ENCODE measurements at regions not wholly inside any gene's neighbourhood (a gene's known extent, or its start where the extent isn't known, plus 50 kb on each side); places are given as distances from the start of the nearest gene placed in this dataset.

DNA sequence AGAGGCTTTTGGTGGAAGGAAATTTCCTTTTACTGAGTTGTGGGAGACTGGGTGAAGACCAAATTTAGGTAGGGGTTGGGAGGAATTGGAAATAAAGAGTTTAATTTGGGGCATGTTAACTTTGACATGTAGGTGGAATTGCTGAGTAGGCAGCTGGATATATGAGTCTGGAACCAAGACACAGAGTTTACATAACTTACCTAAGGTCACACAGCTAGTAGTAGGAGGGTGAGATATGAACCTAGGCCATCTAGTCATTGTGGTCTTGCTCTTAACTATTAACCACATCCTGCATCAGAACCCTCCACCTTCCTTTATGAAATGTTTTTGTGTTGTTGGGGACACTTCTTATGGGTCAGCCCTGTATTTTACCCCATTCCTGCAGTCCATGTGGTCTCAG is 113.1 kb downstream of the ICOS start:
- H3K4me1 ChIP-seq (ENCODE audit: control insufficient read depth, insufficient read depth, low read length), result no peaks in the 10 kb centered on the region
- no peaks in the 10 kb centered on the region for H3K9me3 ChIP-seq (ENCODE audit: control insufficient read depth, insufficient read depth, low read depth, low read length)
- H3K27me3 ChIP-seq (ENCODE audit: control insufficient read depth, insufficient read depth, low read length), result no peaks in the 10 kb centered on the region
- no peaks in the 10 kb centered on the region for H3K36me3 ChIP-seq (ENCODE audit: control insufficient read depth, insufficient read depth, low read length)
- no peak overlapping the region for H3K27ac ChIP-seq (ENCODE audit: low read depth, low read length)
- H3K4me3 ChIP-seq (ENCODE audit: low read depth, low read length), result no peak overlapping the region
- no peak overlapping the region for H3K9ac ChIP-seq (ENCODE audit: low read length)

DNA sequence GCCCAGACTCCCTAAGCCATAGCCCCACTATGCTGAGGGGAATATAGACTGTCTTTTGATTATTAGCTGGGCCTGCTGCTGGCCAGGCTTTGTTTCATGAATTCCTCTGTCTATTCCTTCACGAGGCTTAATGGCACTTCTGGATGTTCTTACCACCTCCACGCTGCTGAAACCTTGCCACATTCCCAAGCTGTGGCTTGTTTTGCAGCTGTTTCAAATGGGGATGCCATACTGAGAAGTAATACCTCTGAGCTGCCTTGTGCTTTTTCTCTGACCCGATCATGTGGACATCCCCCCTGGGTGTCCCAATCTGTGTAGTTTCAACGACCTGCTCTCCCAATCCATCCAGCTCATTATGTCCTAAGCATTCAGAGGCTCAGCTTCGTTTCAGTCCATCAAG is 114.1 kb downstream of the ICOS start:
- H3K4me3 ChIP-seq (ENCODE audit: low read depth, low read length), result no peak overlapping the region
- H3K36me3 ChIP-seq (ENCODE audit: control insufficient read depth, insufficient read depth, low read length), result no peaks in the 10 kb centered on the region
- H3K9me3 ChIP-seq (ENCODE audit: control insufficient read depth, insufficient read depth, low read depth, low read length), result no peaks in the 10 kb centered on the region
- H3K4me1 ChIP-seq (ENCODE audit: control insufficient read depth, insufficient read depth, low read length), result no peaks in the 10 kb centered on the region
- H3K27me3 ChIP-seq (ENCODE audit: control insufficient read depth, insufficient read depth, low read length), result no peaks in the 10 kb centered on the region
- no peak overlapping the region for H3K9ac ChIP-seq (ENCODE audit: low read length)
- no peak overlapping the region for H3K27ac ChIP-seq (ENCODE audit: low read depth, low read length)

GRCh38 chr2:204051476-204051875 is 114.9 kb downstream of the ICOS start:
- Histone ChIP-seq H3K9ac (ENCODE audit: low read length) (no peak overlapping the region), H3K36me3 (ENCODE audit: control insufficient read depth, insufficient read depth, low read length) (no peaks in the 10 kb centered on the region), H3K4me1 (ENCODE audit: control insufficient read depth, insufficient read depth, low read length) (no peaks in the 10 kb centered on the region), H3K4me3 (ENCODE audit: low read depth, low read length) (no peak overlapping the region), H3K27ac (ENCODE audit: low read depth, low read length) (no peak overlapping the region), H3K9me3 (ENCODE audit: control insufficient read depth, insufficient read depth, low read depth, low read length) (no peaks in the 10 kb centered on the region), H3K27me3 (ENCODE audit: control insufficient read depth, insufficient read depth, low read length) (no peaks in the 10 kb centered on the region)

GRCh38 chr2:204051984-204052556 is 115.5 kb downstream of the ICOS start:
- Histone ChIP-seq H3K4me3 (ENCODE audit: low read depth, low read length) (no peak overlapping the region), H3K9me3 (ENCODE audit: control insufficient read depth, insufficient read depth, low read depth, low read length) (no peaks in the 10 kb centered on the region), H3K27ac (ENCODE audit: low read depth, low read length) (no peak overlapping the region), H3K27me3 (ENCODE audit: control insufficient read depth, insufficient read depth, low read length) (no peaks in the 10 kb centered on the region), H3K36me3 (ENCODE audit: control insufficient read depth, insufficient read depth, low read length) (no peaks in the 10 kb centered on the region), H3K4me1 (ENCODE audit: control insufficient read depth, insufficient read depth, low read length) (no peaks in the 10 kb centered on the region), H3K9ac (ENCODE audit: low read length) (no peak overlapping the region)

GRCh38 chr2:204059016-204059415 is 122.5 kb downstream of the ICOS start:
- Histone ChIP-seq H3K9me3 (ENCODE audit: control insufficient read depth, insufficient read depth, low read depth, low read length) (peaks cover 4% of the 10 kb centered on the region; the same call in 1 of the 2 replicates), H3K4me1 (ENCODE audit: control insufficient read depth, insufficient read depth, low read length) (no peaks in the 10 kb centered on the region), H3K27me3 (ENCODE audit: control insufficient read depth, insufficient read depth, low read length) (no peaks in the 10 kb centered on the region), H3K27ac (ENCODE audit: low read depth, low read length) (no peak overlapping the region), H3K9ac (ENCODE audit: low read length) (no peak overlapping the region), H3K36me3 (ENCODE audit: control insufficient read depth, insufficient read depth, low read length) (no peaks in the 10 kb centered on the region), H3K4me3 (ENCODE audit: low read depth, low read length) (no peak overlapping the region)

DNA sequence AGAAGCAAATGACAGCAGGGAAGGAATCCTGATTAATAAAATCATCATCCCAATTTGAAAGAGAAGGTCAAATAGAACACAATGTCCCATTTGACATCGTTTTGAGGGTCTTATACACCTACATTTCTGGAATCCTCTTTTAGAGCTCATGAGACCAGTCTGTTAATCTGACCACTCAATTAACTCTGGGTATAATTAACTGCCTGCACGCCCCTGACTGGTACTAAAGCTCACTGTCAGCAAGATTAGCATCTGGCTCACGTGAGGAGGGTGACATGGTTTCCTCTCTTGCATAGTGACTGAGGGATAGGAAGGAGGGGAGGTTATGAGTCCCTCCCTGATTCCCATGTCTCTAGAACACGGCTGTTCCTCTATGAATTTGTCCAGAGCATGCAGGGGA is 124.3 kb downstream of the ICOS start:
- Histone ChIP-seq H3K4me1 (ENCODE audit: control insufficient read depth, insufficient read depth, low read length) (no peaks in the 10 kb centered on the region), H3K36me3 (ENCODE audit: control insufficient read depth, insufficient read depth, low read length) (no peaks in the 10 kb centered on the region), H3K9me3 (ENCODE audit: control insufficient read depth, insufficient read depth, low read depth, low read length) (peaks cover 12% of the 10 kb centered on the region), H3K9ac (ENCODE audit: low read length) (no peak overlapping the region), H3K4me3 (ENCODE audit: low read depth, low read length) (no peak overlapping the region), H3K27ac (ENCODE audit: low read depth, low read length) (no peak overlapping the region), H3K27me3 (ENCODE audit: control insufficient read depth, insufficient read depth, low read length) (no peaks in the 10 kb centered on the region)

DNA sequence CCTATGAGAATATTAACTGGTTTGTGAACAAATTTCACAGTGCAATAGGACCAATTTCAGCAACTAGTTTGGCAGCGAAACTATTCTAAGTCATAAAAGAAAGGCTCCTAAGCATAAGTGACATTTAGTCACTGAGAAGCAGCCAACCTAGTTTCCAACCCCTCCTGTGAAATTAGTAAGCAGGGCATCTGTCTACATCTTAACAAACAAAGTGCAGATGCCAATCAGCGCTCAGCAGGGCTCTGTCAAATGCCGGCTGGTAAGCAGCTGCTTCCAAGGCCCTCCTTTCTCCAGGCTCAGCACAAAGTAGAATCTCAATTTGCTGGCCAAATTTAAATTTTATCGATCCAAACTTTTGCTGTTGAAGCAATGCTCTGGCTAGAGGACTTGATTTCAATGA is 124.7 kb downstream of the ICOS start:
- H3K4me1 ChIP-seq (ENCODE audit: control insufficient read depth, insufficient read depth, low read length), result no peaks in the 10 kb centered on the region
- no peaks in the 10 kb centered on the region for H3K27me3 ChIP-seq (ENCODE audit: control insufficient read depth, insufficient read depth, low read length)
- no peaks in the 10 kb centered on the region for H3K36me3 ChIP-seq (ENCODE audit: control insufficient read depth, insufficient read depth, low read length)
- H3K4me3 ChIP-seq (ENCODE audit: low read depth, low read length), result no peak overlapping the region
- H3K9ac ChIP-seq (ENCODE audit: low read length), result no peak overlapping the region
- peaks cover 16% of the 10 kb centered on the region for H3K9me3 ChIP-seq (ENCODE audit: control insufficient read depth, insufficient read depth, low read depth, low read length)
- H3K27ac ChIP-seq (ENCODE audit: low read depth, low read length), result no peak overlapping the region

GRCh38 chr2:204064119-204064518 is 127.6 kb downstream of the ICOS start:
- Histone ChIP-seq H3K9me3 (ENCODE audit: control insufficient read depth, insufficient read depth, low read depth, low read length) (peaks cover 21% of the 10 kb centered on the region), H3K4me3 (ENCODE audit: low read depth, low read length) (no peak overlapping the region), H3K27me3 (ENCODE audit: control insufficient read depth, insufficient read depth, low read length) (no peaks in the 10 kb centered on the region)

DNA sequence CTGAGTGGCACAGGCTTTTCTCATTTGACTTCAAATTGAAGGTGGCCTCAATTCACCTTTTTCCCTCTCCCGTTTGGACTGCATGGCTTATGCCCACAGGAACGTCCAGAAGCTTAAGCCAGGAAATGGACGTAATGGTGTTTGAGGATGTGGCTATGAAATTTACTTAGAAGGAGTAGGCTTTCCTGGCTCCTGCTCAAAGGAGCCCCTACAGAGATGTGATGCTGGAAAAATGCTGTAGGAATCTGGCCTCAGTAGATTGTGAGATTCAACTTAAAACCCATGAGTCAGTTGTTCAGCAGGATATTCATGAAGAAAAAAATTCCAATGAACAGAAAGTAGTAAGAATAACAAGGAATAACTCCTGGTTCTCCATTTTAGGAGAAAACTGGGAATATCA is 129.0 kb downstream of the ICOS start:
- no peaks in the 10 kb centered on the region; the same call in 1 of the 2 replicates for H3K4me1 ChIP-seq (ENCODE audit: control insufficient read depth, insufficient read depth, low read length)
- H3K27ac ChIP-seq (ENCODE audit: low read depth, low read length), result no peak overlapping the region
- no peaks in the 10 kb centered on the region for H3K36me3 ChIP-seq (ENCODE audit: control insufficient read depth, insufficient read depth, low read length)
- H3K9ac ChIP-seq (ENCODE audit: low read length), result no peak overlapping the region
- no peak overlapping the region for H3K4me3 ChIP-seq (ENCODE audit: low read depth, low read length)
- H3K9me3 ChIP-seq (ENCODE audit: control insufficient read depth, insufficient read depth, low read depth, low read length), result peaks cover 21% of the 10 kb centered on the region
- no peaks in the 10 kb centered on the region for H3K27me3 ChIP-seq (ENCODE audit: control insufficient read depth, insufficient read depth, low read length)

More at GRCh38 chr2:204064119-204064518, 127.6 kb downstream of the ICOS start:
- Histone ChIP-seq H3K36me3 (ENCODE audit: control insufficient read depth, insufficient read depth, low read length) (no peaks in the 10 kb centered on the region), H3K4me1 (ENCODE audit: control insufficient read depth, insufficient read depth, low read length) (no peaks in the 10 kb centered on the region), H3K27ac (ENCODE audit: low read depth, low read length) (no peak overlapping the region), H3K9ac (ENCODE audit: low read length) (no peak overlapping the region)

- Histone ChIP-seq H3K4me1 (ENCODE audit: control insufficient read depth, insufficient read depth, low read length) (no peaks in the 10 kb centered on the region; the same call in 1 of the 2 replicates), H3K4me3 (ENCODE audit: low read depth, low read length) (no peak overlapping the region), H3K27me3 (ENCODE audit: control insufficient read depth, insufficient read depth, low read length) (no peaks in the 10 kb centered on the region), H3K27ac (ENCODE audit: low read depth, low read length) (no peak overlapping the region), H3K9ac (ENCODE audit: low read length) (no peak overlapping the region), H3K36me3 (ENCODE audit: control insufficient read depth, insufficient read depth, low read length) (no peaks in the 10 kb centered on the region), H3K9me3 (ENCODE audit: control insufficient read depth, insufficient read depth, low read depth, low read length) (peaks cover 21% of the 10 kb centered on the region)
Measured at GRCh38 chr2:204066051-204066450, 129.5 kb downstream of the ICOS start.

GRCh38 chr2:204069804-204070203 is 133.2 kb downstream of the ICOS start:
- no peak overlapping the region for H3K4me3 ChIP-seq (ENCODE audit: low read depth, low read length)
- no peak overlapping the region for H3K27ac ChIP-seq (ENCODE audit: low read depth, low read length)
- H3K36me3 ChIP-seq (ENCODE audit: control insufficient read depth, insufficient read depth, low read length), result no peaks in the 10 kb centered on the region
- no peak overlapping the region for H3K9ac ChIP-seq (ENCODE audit: low read length)
- H3K27me3 ChIP-seq (ENCODE audit: control insufficient read depth, insufficient read depth, low read length), result no peaks in the 10 kb centered on the region
- 0 out of 2 replicates have a peak, but pooled peaks cover 9% of the 10 kb centered on the region for H3K9me3 ChIP-seq (ENCODE audit: control insufficient read depth, insufficient read depth, low read depth, low read length)
- H3K4me1 ChIP-seq (ENCODE audit: control insufficient read depth, insufficient read depth, low read length), result no peaks in the 10 kb centered on the region; the same call in 1 of the 2 replicates
